HG03097 (cell line): ENCODE measurements at regions not wholly inside any gene's neighbourhood (a gene's known extent, or its start where the extent isn't known, plus 50 kb on each side); places are given as distances from the start of the nearest gene placed in this dataset.
"Not testable (repeated sequence)": the region's sequence is repeated elsewhere in the genome, so short reads cannot be mapped to it uniquely, and the experiment has no call there.

Experiments used
- ATAC-seq: cut with Tn5 transposase; IDR thresholded peaks from one replicate; pipeline ENCODE4 v1.9.1; 2021; ENCODE audit not compliant: unreplicated experiment, low FRiP score

DNA sequence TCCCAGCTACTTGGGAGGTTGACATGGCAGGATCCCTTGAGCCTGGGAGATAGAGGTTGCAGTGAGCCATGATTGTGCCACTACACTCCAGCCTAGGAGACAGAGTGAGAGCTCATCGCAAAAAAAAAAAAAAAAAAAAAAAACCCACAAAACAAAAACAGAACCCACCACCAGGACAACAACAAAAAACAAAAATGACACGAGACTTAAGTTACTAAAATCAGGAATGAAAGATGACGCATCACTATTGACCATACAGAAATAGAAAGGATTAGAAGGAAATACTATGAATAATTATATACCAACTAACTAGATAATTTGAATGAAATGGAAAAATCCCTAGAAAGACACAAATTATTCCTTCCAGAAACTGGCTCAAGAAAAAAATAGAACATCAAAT, 432.4 kb upstream of the PMFBP1 start:
- no peak for ATAC-seq

DNA sequence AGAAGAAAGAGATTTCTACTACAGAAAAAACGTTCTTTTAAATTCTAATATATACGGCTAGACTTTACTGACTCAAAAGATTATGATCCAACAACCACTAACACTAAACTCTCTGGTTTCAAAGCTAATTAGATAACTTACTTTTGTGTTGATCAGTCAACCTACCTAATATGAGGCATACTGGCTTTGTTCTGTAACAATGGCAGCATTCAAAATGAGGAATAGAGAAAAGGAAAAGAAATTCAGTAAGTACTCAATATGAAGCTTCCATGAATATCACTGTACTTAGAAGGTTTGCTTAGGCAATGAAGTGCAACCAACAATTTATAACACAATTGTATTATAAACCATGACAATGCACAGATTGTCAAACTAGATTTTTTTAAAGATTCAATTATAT, 430.5 kb upstream of the PMFBP1 start:
- no peak for ATAC-seq

DNA sequence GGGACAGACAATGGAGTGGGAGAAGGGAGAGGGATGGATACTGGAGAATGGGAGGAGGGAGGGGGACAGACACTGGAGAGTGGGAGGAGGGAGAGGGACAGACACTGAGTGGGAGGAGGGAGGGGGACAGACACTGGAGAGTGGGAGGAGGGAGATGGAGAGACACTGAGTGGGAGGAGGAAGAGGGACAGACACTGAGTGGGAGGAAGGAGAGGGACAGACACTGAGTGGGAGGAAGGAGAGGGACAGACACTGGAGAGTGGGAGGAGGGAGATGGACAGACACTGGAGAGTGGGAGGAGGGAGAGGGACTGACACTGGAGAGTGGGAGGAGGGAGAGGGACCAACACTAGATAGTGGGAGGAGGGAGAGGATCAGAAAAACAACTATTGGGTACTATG, 426.7 kb upstream of the PMFBP1 start:
- no peak for ATAC-seq

DNA sequence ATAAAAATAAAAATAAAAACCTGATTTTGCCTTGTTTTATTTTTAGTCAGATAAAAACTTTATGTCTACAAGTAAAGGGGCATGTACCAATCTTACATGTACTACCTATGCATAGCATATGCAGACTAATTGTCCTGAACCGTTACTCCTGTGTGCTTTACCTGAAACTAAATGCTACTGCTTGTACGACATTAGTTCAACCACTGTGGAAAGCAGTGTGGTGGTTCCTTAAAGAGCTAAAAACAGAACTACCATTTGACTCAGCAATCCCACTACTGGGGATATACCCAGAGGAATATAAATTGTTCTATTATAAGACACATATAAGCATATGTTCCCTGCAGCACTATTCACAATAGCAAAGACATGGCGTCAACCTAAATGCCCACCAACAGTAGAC, 426.0 kb upstream of the PMFBP1 start:
- no peak for ATAC-seq

DNA sequence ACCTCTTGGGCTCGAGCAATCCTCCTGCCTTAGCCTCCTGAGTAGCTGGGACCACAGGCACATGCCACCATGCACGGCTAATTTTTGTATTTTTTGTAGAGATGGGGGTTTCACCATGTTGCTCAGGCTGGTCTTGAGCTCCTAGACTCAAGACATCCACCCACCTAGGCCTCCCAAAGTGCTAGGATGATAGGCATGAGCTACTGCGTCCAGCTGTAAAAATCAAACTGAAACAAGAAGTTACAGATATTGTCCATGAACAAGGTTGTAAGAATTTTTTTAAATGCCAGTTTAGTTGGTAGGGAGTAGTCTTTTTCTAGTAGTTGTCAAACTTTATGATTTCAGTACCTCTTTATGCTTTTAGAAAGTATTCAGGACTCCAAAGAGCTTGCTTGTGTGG, 424.4 kb upstream of the PMFBP1 start:
- ATAC-seq, result no peak

DNA sequence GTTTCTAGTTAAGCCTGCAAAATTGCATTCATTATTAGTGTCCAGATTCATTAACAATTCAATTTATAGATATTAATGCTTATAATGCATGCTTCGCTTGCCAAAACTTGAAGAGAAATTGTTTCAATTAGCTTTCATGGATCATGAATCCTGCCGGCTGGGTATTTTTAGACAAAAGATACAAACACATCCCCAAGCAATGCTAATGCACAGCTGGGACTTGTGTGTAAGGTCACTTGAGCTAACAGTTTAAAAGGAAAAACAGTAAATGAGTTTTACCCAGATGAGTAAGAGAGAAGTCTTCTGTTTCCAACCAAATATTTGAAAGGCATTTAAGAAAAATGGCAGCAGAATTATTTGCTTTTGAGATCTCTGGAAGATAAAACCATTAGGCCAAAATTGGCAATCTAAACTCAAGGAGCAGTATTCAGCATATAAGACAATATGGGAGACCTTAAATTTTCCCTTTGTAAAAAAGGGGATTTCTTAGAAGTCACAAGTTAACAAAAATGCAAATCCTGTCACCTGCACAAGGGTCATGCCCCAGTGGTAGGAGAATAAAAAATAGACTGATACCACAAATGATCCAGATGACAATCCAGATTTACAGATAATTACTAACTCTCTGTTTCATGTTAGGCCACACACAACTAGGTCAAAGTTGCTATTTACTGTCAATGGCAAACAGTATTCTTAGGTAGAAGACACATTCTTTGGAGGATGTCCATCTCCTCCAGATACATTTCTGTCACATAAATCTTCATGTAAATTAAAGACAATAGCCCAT, 418.4 kb upstream of the PMFBP1 start:
- peak; percentile 81 for ATAC-seq

DNA sequence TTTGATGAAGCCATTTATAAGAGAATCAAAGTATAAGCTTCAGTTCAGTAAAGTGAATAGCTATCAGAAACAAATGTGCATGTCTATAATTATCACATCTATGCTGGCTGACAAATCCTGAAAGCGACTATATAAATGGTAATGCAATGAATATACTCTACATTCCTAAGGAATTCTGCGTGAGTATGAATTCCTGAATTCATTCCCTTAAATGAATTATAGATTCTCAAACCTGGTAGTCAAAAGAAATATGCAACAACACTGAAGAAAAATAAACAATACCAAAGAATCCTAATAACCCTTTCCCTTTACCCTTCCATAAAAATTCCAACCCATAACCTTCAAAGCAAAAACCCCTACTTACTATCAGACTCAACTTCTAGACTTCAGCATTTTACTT, 416.6 kb upstream of the PMFBP1 start:
- no peak for ATAC-seq

DNA sequence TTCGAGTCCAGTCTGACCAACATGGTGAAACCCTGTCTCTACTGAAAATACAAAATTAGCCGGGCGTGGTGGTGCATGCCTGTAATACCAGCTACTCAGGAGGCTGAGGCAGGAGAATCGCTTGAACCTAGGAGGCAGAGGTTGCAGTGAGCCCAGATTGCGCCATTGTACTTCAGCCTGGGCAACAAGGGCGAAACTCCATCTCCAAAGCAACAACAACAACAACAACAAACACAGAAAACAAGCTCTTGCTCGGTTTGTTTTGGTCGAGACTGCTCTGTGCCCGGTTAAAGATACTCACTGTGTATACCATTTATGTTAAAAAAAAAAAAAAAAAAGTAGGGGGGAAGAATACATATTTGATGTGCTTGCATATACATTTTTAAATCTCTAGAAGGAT, 406.1 kb upstream of the PMFBP1 start:
- ATAC-seq, result not testable (repeated sequence)

DNA sequence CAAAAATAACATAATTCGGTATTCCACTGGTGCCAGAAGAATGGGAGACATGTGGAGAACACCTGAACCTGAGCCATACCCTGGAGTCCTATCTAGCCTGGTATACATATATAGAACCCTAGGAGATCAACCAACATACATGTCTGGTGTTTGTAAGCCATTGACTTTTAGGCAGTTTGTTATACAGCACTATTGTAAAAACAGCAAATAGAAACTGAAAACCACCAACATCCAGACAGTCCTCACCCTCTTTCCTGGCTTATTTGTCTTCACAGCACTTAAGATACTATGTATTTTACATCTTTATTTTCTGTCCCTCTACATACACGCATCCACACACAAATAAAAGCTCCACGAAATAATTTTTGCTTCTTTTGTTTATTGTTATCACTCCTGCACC, 404.2 kb upstream of the PMFBP1 start:
- no peak for ATAC-seq

DNA sequence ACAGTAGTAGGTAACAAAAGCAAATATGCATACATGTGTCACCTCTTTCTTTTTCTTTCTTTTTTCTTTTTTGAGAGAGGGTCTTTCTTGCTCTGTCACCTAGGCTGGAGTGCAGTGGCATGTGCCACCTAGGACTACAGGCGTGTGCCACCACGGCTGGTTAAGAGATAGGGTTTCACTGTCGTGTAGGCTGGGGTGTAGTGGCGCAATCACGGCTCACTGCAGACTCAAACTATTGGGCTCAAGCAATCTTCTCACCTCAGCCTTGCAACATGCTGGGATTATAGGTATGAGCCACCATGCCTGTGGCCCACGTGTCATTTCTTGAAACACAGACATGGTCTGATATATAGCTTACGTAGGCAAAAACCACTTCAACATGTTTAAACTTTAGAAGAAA, 397.7 kb upstream of the PMFBP1 start:
- ATAC-seq, result no peak

DNA sequence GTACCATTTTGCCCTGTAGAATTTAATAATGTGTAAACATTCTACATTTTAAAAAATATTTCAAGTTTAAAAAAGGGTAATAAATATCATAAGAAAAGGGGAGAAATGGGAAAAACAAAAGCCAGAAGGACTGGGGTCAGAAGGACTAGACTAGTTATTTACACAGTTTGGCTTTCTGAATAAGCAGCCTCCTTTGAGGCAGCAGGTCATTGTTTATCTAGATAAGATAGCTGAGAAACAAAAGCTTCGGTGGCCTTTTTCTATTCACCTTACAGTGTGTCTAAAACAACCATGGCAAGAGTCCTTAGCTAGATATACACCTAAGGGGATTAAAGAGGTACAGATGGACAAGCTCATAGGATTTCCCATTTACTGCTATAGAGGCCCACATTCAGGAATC, 396.5 kb upstream of the PMFBP1 start:
- ATAC-seq, result no peak

DNA sequence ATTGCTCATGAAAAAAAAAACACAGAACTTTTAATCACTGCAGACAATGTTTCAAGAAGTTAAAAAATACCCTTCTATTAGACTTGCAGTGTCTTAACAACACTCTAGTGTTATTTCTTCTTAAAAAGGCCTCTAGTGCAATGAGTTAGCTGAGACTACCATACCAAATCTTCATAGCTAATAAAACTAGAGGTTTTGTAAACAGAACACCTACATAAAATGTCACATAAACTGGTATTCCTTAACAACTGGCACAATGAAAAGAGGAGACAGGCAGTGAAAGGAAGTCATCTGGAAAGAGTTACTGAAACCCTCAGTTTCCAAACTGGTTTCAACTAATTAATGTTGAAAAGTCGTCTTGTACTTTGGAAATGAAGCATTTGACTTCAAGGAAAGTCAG, 394.2 kb upstream of the PMFBP1 start:
- no peak for ATAC-seq

DNA sequence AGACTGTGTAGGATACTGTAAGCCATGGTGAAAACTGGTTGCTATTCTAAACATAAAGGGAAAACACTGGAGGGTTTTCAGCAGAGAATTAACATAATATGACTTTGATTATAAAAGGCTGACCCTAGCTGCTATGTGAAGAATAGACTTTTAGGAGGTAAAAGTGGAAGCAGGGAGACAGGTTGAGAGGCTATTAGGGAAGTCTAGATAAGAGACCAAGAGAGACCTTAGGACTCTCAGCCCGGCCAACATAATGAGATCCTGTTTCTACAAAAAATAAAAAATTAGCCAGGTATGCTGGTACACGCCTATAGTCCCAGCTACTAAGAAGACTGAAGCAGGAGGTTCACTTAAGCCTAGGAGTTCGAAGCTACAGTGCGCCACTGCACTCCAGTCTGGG, 393.2 kb upstream of the PMFBP1 start:
- no peak for ATAC-seq

DNA sequence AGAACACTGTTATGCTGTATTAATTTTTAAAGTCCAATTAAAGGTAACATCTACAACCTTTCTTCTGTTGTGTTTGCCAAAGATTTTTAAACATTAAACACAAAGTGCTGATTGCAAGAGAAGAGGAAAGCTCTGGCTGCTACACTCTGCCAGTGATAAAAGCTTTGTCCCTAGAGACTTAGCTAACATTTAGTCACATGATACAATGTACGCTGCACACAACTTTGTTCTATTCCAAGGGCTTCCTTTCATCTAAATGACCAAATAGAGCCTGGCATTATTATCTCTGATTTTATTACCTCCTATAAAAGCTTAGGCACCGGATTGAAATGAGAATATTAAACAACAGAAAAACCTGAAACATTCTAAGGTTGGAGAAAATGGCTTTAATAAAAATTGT, 388.7 kb upstream of the PMFBP1 start:
- ATAC-seq, result no peak

DNA sequence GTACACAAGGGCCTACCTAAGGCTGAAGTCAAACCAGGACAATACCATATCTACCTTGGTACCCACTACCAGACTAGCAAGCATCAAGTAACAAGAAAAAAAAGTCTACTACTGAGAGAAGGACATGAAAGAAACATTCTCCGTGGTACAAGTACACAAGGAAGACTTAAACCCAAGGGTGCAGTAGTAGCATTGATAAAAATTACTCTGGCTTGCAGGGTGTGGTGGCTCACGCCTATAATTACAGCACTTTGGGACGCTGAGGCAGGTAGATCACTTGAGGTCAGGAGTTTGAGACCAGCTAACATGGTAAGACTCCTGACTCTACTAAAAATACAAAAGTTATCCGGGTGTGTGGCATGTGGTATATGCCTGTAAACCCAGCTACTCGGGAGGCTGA, 386.5 kb upstream of the PMFBP1 start:
- ATAC-seq, result no peak

DNA sequence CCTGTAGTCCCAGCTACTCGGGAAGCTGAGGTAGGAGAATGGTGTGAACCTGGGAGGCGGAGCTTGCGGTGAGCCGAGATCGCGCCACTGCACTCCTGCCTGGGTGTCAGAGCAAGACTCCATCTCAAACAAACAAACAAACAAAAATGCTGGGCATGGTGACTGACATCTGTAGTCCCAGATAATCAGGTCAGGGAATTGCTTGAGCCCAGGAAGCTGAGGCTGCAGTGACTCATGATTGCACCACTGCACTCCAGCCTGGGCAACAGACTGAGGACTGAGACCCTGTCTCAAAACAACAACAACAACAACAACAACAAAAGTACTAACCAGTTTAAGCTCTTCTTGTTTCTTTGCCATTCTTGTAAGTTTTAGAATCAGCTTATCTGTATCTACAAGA, 383.0 kb upstream of the PMFBP1 start:
- ATAC-seq, result no peak

DNA sequence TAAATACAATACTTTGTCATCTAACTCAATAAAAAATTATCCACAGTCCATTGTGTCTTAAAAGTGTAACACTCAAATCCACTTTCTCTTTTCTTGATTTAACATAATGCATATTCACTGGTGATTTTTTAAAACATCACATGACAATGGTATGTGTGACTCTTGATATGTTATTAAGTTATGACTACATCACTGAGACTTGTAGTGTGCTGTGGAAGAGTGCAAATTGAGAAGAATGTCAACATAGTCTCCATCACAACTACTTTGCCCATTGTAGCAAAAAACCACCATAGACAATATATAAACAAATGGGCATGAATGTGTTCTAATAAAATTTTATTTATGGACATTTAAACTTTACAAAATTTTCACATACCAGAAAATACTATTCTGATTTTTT, 380.7 kb upstream of the PMFBP1 start:
- ATAC-seq, result no peak

DNA sequence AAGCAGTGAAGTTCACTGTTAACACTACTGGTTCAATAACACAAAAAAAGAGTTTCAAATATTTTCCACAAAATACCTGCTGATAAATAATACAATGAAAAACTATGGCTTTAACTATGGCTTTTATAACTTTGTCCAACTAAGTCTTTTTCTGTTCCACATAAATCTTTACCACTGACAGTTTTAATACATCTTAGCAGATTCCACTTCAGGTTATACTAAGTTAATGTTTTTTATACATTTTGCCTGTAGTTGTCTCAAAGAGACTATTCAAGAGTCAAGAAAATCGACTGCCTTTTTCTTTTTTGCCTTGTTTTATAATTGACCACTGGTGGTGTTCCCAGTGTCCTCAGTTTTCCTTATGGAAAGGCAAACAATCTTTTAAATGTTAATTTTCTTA, 379.7 kb upstream of the PMFBP1 start:
- ATAC-seq, result no peak

DNA sequence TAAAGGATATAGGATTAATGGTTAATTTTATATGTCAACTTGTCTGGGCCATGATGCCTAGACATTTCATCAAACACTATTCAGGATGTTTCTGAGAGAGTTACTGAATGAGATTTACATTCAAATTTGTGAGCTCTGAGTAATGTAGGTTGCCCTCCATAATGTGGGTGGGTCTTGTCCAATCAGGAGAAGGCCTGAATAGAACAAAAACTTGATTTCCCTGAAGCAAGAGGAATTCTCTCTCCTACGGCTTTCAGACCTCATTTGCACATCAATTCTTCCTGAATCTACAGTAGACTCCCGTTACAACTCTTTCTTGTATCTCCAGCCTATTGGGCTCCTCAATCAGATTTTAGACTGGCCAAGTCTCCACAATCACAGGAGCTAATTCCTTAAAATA, 377.9 kb upstream of the PMFBP1 start:
- ATAC-seq, result no peak

DNA sequence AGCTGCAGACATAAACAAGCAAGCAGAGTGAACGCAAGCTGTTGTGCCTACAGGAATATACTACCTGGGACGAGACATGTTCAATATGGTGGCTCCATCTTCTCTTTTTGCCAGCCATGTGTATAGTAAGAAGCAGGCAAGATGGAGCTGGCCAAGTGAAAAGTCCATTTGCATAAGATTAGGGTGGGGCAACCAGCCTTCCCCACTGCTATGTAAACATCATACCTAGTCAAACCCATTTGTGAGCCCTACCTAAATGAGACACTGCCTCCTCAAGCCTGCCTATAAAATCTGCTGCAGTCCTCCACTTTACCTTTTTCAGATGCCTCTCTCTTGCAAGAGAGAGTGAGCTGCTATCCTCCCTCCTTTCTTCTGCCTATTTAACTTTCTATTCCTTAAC, 370.1 kb upstream of the PMFBP1 start:
- ATAC-seq, result no peak

DNA sequence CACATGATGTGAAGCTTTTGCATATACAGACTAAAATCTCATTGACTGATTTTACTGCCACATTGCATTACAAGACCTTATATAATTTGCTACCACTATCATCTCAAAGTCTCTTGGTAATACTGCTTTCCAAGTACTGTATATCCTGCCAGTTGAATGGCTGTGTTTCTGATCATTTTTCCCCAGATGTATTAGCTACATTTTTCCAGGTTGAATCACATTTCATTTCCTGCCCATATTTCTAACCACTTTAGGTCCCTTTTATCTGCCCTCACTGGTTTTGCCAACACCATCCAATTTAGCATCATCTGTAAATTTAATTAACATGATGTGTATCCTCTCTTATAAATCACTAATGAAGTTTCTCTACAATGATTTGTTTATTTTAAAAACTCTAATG, 365.7 kb upstream of the PMFBP1 start:
- no peak for ATAC-seq

DNA sequence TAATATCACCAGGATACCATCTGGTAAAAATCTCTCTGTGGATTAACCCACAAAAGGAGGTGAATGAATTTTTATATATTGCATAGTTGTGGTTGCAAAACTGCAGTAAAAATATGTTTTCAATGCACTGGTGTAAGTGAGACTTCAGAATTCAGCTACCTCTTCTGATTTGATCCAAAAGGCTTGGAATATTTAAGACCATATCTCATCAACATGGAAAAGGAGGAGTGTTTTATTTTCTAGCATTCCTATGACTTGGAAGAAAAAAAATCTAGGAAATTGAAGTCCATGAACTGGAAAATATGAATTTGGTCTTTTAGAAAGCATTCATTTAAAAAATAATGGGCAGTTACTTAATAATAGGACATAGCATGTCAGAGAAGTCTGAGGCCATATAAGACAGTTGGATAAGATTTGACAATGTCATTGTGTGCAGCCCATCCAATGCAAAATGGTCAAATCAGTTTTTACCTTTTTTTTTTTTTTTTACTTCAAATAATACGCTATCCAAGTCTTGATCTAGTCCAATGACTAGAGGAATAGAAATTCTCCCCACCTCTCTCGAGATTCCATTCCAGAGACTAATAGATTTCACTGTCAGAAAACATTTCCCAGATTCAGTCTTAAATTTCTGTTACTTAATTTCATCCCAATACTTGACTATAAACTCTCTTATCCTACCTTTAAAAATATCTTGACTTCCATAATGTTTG, 364.9 kb upstream of the PMFBP1 start:
- ATAC-seq, result no peak
